Coronary artery (tissue), 2 donors: ENCODE measurements at regions not wholly inside any gene's neighbourhood (a gene's known extent, or its start where the extent isn't known, plus 50 kb on each side); places are given as distances from the start of the nearest gene placed in this dataset.
"Not testable (repeated sequence)": the region's sequence is repeated elsewhere in the genome, so short reads cannot be mapped to it uniquely, and the experiment has no call there.

Experiments used
- DNase-seq: peaks from one replicate; pipeline ENCODE4 v3.0.0-alpha.2; 2017; ENCODE audit warnings: low spot score
- H3K27ac ChIP-seq, 2 donors: fragments of 200-600 bp; sonication (generic); one replicate each; pipeline ENCODE4 v1.5.1; 2016 to 2019
- H3K4me3 ChIP-seq: fragments of 200-600 bp; sonication (generic); 2 replicates; pipeline ENCODE4 v1.5.1; 2016; ENCODE audit warnings: mild to moderate bottlenecking, moderate library complexity
- CTCF ChIP-seq: fragments of 200-600 bp; sonication (generic); IDR thresholded peaks from one replicate; pipeline ENCODE4 v1.5.1; 2019; ENCODE audit warnings: antibody characterized with exemption

DNA sequence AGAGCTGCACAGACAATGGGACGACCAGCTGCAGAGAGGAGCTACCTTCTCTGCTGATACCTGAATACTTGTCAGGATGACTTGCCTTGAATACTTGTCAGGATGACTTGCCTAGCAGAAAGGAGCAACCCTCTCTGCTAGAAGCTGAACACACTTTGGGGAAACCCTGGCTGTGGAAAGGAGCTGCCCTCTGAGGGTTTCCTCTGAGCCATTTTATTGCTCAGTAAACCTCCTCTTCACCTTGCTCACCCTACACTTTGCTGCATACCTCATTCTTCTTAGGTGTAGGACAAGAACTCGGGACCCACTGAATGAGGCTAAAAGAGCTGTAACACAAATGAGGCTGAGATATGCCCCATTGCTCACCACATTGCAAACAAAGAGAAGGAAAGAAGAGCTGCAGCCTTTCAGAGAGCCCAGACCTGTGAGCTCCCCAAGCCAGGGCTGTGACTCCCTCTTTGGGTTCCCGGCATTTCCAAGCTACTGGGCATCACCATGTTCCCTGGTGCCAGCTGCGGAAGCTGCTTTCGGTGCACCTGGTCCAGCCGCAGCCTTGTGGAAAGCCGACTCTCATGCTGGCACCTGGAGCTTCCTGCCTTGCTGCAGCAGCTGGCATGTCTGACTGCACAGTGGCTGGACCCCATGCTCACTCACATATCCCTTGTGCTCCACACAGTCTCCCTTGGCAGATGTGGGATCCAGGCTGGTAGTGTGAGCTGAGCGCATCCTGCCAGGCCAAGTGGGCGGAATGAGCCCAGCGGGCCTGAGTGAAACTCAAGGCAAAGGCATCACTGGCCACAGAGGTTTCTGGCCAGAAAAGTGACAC lies 106.7 kb upstream of the AHI1 start:
- DNase-seq: no peak
- no peak for TF ChIP-seq CTCF
- Histone ChIP-seq H3K4me3 (no peak overlapping the region), H3K27ac (no peak overlapping the region)

GRCh38 chr6:135605278-135605790 lies 107.8 kb upstream of the AHI1 start:
- no peak for TF ChIP-seq CTCF
- Histone ChIP-seq H3K27ac (no peak overlapping the region), H3K4me3 (no peak overlapping the region)
- DNase-seq: no peak

- no peak for DNase-seq
- TF ChIP-seq CTCF: no peak
- no peak overlapping the region for H3K27ac ChIP-seq
- no peak overlapping the region for H3K4me3 ChIP-seq
Measured at GRCh38 chr6:135606392-135606791, 108.9 kb upstream of the AHI1 start.

DNA sequence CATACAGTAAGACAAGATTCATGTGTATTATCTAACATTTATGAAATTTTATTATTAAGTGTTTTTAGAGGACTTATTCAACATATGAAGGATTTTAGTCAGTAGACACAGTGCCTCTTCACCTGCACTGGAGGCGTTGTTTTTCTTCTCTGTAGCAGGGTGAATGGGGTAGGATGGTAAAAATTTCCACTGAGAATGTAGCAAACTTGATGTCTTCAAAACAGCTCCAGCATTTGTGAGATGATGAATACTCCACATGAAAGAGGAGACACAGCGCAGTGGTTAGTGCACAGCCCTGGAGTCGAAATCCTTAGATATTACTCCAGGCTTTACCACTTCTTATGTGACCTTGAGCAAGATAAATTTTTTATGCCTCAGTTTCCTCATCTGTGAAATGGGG lies 110.5 kb upstream of the AHI1 start:
- DNase-seq: no peak
- Histone ChIP-seq H3K27ac (no peak overlapping the region), H3K4me3 (no peak overlapping the region)
- no peak for TF ChIP-seq CTCF

- not testable (repeated sequence) for H3K4me3 ChIP-seq, H3K27ac ChIP-seq, DNase-seq
Measured at GRCh38 chr6:135610192-135610591, 112.7 kb upstream of the AHI1 start.

GRCh38 chr6:135616655-135617054 lies 119.1 kb upstream of the AHI1 start:
- no peak for TF ChIP-seq CTCF

DNA sequence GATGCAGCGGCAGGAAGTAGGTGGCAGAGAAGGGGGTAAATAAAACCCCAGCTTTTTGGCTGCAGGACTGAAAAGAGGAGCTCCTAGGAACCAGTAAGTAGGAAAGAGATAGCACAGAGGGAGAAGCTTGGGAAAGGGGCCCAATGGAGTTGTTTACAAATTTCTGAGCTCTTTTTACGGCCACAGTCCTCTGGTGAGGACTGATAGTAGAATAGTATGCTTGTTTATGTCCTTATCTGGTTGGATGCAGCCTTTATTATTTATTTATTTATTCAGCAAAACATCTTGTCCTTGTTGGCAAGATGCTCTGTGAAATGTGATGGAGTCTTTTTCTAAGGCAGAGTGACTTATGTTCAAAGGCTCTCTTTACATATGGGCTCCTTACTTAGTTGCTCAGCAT lies 119.7 kb upstream of the AHI1 start:
- no peak for DNase-seq
- Histone ChIP-seq H3K27ac (no peak overlapping the region), H3K4me3 (no peak overlapping the region)
- TF ChIP-seq CTCF: no peak

More at GRCh38 chr6:135616655-135617054, 119.1 kb upstream of the AHI1 start:
- no peak overlapping the region for H3K4me3 ChIP-seq
- H3K27ac ChIP-seq: no peak overlapping the region
- no peak for DNase-seq
